Body of pancreas (tissue), 4 donors: ENCODE measurements at regions not wholly inside any gene's neighbourhood (a gene's known extent, or its start where the extent isn't known, plus 50 kb on each side); places are given as distances from the start of the nearest gene placed in this dataset.

ENCODE experiments used
- POLR2A ChIP-seq, 3 donors: fragments of 450-650 bp; IDR thresholded peaks; one replicate each; pipeline ENCODE4 v1.6.1; 2016; ENCODE audit warnings: antibody characterized with exemption in 3 of 3, mild to moderate bottlenecking in 2 of 3
- TF ChIP-seq, protein P1 (sequence below), 7 experiments: fragments of 450-650 bp in 4 of 7; fragments of 200-600 bp in 3 of 7; sonication (generic) in 3 of 7; IDR thresholded peaks; one replicate each; pipeline ENCODE4 v1.5.1; 2016 to 2019; ENCODE audit warnings: antibody characterized with exemption in 7 of 7

DNA sequence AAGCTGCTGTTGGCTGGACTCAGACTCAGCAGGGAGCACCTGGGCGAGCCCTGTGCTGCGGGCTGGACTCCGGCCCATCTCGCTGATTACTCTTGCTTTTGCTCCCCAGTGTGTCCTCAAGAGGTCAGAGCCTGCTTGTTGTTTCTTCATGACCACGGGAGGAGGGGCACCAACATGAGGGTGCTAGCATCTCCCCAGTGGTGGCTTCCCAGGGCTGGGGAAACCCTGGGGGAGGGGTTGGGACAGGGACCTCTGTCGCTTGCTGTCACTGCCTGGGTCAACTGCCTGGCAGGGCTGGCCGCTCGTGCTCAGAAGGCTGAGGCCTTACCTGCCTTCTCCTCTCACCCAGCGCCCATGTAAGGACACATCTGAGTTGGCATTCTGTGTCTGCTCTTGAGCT, 152.3 kb upstream of the SHH start:
- TF ChIP-seq, protein P1, sequence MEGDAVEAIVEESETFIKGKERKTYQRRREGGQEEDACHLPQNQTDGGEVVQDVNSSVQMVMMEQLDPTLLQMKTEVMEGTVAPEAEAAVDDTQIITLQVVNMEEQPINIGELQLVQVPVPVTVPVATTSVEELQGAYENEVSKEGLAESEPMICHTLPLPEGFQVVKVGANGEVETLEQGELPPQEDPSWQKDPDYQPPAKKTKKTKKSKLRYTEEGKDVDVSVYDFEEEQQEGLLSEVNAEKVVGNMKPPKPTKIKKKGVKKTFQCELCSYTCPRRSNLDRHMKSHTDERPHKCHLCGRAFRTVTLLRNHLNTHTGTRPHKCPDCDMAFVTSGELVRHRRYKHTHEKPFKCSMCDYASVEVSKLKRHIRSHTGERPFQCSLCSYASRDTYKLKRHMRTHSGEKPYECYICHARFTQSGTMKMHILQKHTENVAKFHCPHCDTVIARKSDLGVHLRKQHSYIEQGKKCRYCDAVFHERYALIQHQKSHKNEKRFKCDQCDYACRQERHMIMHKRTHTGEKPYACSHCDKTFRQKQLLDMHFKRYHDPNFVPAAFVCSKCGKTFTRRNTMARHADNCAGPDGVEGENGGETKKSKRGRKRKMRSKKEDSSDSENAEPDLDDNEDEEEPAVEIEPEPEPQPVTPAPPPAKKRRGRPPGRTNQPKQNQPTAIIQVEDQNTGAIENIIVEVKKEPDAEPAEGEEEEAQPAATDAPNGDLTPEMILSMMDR (IDR thresholded peaks at IDR 0.05) = no peak
- TF ChIP-seq POLR2A (IDR thresholded peaks at IDR 0.05) = no peak
